Pulmonary artery endothelial cell (primary cell): ENCODE measurements at regions not wholly inside any gene's neighbourhood (a gene's known extent, or its start where the extent isn't known, plus 50 kb on each side); places are given as distances from the start of the nearest gene placed in this dataset.

Experiments used
- DNase-seq: peaks from one replicate; pipeline ENCODE4 v3.0.0-alpha.2; 2011; ENCODE audit warnings: low read depth, low spot score

DNA sequence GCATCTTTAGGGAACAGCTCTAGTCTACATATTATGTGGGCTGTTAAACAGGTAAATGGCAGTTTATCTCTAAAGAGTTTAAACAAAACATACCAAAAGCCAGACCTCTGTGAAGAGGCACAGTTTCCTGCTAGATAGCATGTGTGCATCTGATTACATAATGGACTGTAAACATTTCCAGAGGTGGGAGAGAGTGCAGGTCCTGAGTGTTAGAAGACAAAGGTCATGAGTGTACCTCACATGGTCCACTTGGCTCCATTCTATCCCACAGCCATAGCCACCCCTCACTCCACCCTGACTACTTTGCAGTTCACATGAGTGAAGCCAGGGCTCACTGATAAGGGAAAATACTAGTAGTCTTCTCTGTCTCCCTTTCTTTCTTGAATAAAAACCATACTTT is 233.4 kb downstream of the MTX2 start:
- no peak for DNase-seq

DNA sequence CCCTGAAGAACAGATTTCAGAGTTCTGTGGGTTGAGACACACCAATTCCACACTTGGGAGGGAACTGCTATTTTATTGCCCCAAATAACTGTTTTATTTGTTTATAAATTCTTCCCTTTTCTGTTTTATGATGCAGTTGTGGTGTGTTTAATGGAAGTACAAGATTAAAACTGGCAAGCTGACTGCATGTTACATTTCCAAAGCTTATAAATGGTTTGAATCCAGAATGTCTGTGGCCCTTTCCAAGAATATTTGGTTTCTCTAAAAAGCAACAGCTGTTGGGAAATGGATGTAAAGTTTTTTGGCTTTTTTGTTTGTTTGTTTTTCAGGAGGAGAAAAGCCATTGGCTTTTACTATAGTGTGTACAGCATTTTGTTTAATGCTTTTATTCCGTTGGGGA is 234.5 kb downstream of the MTX2 start:
- no peak for DNase-seq

DNA sequence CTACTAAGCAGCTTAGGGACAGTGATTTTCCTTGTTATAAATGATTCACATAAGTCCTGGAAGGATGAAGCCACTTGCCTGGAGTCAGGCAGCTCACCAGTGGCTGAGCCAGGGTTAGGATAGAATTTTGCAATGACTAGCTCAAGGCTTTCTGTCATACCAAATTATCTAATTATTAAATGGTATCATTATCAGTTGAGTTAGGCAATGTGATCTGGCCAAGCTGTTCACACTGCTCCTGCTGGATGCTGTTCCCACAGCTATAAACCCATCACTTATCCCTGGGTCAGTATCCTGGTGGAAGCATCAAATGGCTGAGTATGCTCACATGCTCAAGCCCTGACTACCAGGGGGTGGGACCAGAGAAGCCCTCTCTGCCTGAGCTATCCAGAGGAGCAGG is 235.2 kb downstream of the MTX2 start:
- DNase-seq = no peak

DNA sequence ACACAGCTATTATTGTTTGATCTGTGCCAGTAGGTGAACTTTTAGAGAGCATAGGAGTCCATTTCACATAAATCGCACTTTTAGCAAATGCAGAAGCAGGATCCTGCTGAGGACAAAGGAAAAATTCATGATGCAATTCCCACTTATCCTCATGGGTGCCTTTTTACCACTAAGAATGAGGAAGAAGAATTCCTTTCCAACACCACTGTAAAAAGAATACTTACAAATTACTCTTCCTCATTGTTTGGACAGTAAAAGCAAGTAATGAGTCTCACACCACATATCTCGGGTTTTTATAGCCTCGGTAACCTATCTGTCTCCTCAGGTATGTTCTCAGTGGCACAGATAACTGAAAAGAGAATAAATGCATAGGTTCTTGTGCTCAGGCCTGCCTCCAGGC is 238.5 kb downstream of the MTX2 start:
- no peak for DNase-seq

DNA sequence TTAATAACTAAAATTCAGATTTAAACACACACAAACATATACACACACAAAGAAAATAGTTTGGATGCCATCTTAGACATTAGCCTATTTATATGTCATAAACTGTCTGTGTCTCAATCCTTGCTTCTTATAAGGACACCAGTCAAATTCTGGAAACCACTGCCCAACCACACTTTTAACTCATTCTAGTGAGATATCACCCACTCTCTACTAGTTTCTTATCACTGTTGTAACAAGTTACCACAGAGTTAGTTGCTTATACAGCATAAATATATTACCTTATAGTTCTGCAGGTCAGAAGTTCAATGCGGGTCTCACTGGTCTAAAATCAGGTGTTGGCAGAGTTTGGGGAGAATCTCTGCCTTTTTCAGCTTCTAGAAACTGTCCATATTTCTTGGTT is 239.1 kb downstream of the MTX2 start:
- no peak for DNase-seq

DNA sequence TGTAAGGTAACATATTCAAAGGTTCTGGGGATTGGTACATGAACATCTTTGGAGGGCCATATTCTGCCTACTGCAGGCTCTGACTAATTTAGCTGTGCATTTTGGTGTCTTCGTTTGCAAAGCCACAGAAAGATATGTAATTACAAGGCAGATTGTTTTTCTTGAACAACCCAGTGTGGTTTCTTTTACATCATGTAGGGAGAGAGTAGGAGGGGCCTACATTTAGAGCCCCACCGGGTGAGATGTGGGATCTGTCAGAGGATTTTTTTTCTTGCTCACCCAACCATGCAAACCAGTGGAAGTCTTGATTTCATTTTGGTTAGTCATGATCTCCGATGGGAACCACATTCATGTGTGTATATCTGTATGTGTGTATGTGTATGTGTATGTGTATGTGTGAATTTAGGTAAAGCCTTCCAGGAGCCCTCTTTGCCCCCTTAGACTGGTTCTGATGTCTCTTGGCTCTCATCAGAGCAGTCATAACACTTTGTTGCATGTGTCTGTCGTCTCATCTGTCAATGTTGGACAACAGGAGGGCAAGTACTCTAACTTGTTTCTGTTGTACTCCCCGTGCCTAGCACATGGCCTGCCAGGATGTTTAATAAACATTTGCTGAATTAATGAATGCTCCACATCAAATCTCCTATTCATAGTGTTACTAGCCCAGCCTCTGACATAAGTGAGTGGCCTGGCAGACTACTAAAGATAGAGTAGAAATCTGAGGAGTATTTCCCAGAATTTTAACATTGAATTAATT is 239.9 kb downstream of the MTX2 start:
- DNase-seq = no peak

DNA sequence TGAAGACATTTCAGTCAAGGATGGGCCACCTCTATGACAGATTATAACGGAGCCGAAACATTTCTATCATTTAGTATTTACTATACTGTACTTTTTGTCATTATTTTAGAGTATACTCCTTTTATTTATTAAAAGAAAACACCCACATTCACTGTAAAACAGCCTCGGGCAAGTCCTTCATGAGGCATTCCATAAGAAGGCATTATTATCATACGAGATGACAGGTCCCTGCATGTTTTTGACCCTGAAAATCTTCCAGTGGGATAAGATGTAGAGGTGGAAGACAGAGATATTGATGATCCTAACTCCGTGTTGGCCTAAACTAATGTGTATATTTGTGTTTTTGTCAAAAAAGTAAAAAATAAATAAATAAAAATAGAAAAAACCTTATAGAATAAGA is 245.0 kb downstream of the MTX2 start:
- no peak for DNase-seq

DNA sequence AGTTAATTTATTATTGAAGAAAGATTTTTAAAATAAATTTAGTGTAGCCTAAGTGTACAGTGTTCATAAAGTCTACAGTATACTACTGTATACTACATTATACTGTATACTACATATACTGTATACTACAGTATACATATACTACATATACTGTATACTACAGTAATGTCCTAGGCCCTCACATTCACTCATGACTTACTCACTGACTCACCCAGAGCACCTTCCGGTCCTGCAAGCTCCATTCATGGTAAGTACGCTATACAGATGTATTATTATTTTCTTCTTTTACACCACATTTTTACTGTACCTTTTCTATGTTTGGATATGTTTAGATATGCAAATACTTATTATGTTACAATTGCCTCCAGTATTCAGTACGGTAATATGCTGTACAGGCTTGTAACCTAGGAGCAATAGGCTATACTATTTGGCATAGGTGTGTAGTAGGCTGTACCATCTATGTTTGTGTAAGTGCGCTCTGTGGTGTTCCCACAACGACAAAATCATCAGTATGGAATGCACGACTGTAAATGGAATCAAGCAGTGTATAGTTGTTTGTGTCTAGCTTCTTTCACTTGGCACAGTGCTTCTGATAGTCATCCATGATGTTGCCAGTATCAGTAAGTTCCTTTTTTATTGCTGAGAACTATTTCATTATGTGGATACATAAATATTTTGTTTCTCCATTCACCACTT is 245.7 kb downstream of the MTX2 start:
- DNase-seq = no peak

DNA sequence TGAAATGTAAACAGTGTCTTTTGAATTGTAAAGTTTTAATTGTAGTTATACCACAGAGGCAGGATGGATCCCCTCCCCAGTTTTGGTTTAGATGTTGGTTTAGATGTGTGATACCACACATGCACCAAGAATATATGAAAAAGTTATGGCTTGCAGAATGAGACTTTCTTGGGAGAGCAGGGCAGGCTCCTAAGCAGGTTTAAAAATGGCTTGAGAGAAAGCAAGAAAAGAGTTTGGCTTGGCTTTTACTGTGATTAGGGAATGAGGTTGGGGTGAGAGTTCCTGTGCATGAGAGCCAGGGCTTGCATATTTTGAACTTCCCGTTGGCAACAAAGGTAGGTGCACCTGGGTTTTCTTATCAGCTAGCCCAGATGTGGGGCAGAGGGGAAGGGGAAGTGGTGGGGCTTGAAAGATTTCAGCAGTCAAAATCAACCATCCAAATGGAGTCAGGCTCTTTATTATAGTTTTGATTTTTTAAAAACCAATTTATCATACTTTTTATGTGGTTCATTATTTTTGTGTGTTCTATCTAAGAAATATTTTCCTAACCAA is 246.9 kb downstream of the MTX2 start:
- DNase-seq = no peak

DNA sequence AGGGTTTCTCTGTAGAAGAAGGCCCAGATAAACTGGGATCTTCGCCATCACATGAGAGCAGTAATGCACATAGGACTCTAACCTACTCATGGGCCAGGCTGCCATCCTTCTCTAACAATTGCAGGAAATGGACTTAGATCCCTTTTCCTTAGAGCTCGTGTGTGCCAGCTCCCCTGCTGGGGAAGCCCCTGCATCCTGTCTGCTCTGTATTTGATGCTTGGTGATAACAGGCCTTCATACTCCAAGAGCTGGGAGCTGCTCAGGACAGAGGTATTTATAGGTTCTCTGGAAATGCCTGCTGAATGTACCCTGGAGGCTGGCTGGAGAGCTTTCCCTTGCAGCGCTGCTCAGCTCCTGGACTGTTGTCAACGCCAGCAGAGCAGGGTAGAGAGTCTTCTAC is 249.6 kb downstream of the MTX2 start:
- DNase-seq = peak; percentile 93

DNA sequence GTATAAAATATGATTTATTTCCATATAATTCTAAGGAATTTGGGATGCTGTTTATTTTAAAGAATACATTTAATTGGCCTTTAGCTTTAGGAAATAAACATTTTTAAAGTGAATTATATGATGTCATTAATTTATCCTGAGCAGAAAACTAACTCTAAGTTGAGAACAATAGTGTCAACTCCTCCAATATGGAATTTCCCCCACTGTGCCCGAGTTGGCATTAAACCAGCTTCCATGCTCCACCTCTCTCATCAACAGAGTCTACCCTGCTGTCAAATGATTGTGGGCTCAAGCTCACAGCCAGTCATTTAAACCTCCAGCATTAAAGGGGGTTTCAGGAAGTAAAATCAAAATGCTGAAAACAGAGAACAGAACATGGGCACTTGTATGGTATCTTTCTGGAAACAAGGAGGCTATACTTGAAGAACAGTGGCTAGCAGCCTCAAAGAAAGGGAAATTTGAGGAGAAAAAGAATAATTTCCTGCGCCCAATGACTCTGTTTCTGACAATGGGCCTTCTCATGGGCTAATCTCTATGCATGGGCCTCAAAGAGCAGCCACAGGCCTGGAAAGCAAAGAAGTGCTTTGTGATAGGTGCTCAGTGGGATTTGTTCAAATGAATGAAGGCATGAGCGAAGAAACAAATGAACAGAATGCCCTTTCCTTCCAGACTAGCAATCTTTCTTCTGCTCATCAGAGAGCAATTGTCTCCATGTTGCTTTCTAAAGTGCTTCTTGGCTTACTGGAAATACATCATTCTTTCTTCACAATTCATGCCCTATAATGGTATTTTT is 252.8 kb downstream of the MTX2 start:
- DNase-seq = no peak

DNA sequence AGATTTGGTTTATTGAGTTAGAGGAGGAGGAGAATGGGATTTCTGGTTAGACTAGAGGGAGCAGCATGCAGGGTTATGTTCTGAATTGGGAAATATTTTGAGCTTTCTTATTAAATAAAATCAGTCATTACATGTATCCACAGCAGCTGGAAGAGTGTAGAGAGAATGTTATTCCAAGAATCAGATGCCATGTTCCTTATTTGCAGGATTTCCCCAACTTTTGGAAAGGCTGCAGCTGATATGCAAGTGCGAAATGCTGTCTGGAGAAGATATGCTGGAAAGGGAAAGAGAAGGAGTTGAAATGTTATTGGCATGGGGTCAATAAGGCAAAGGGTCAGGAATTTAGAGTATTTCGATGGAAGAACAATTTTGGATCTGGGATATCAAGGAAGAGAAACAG is 255.8 kb downstream of the MTX2 start:
- DNase-seq = no peak

DNA sequence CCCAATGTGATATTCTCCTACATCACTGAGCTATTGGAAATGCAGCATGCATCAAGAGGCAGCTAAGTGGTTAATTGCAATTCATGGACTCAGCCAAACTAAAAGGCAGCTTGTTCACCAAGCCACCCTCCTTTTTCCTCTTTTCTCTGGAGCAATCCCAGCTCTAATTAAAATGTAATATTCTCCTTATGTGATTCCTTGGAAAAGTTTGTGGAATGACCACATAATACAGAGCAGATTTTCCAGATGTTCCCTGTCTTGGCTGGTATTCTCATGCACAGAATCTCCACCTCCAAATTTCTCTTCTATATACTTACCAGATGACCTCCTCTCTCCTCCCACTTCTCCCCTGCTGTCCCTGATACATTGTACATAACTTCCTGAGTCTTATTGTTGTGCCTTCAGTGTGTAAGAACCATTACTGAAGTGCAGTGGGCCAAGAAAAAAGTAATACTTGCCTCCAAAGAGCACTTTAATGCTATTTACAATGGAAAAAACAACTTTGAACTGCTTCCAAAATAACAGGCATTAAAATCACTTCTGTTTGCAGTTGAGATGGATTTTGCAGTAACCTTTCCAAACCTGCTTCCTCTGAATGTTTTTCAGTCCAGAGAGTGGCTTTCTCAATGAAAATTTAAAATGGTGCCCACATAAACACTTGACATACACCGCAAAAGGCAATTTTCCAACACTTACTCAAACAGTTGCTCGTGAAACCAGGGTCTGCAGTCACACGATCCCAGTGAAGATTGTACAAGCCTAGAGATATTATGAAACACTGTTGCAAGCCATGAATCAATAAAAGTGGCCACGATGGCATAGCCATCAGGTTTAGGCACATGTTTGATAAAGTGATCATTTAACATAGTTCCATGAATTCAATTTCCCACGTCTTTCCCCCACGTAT is 258.0 kb downstream of the MTX2 start:
- no peak for DNase-seq

DNA sequence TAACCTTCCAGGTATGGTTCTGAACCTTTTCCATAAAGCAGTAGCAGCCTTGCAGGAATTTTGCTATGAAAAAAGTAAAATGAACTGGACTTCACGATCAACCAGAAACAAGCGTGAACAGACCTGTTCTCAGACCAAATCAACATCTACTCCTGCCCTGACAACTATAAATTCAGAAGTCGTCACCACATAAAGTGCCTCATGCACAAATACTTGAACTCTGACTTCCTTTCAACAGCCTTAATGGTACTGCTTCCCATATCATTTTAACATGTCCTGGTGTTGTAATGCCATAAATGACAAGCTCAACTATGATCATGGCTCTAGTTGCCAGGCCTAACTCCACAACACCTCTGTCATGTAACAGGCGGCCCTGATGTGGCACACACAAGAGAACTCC is 262.4 kb downstream of the MTX2 start:
- no peak for DNase-seq

DNA sequence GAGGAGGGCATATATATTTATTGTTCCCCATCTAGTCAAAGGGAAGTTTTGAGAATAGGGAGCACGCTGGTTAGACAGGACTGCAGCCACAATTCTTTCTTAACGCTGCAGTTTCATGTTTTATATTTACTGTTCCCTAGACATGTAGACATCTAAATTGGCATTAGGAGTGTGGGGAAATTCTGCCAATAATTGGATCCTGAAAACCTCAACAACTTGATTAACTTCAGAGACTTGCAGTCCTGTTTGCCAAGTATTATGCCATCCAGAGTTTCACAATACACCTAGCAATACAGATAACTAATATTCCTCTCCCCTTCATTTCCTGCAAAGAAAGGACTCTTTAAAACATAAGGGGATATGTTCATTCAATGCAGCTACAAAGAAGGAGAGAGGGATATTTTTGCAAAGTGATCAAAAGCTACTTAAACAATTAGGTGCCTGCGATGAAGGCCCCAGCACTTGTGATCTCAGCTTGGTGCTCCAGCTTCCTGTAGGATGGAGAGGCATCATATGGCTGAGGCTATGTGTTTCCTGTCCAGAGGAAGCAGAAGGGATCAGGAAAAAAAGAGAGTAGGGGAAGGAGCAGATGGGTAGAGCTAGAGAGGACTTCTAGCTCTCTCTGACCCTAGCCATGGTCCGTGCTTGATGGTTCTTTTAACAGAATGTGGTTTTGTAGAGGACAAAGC is 264.4 kb downstream of the MTX2 start:
- DNase-seq = no peak

DNA sequence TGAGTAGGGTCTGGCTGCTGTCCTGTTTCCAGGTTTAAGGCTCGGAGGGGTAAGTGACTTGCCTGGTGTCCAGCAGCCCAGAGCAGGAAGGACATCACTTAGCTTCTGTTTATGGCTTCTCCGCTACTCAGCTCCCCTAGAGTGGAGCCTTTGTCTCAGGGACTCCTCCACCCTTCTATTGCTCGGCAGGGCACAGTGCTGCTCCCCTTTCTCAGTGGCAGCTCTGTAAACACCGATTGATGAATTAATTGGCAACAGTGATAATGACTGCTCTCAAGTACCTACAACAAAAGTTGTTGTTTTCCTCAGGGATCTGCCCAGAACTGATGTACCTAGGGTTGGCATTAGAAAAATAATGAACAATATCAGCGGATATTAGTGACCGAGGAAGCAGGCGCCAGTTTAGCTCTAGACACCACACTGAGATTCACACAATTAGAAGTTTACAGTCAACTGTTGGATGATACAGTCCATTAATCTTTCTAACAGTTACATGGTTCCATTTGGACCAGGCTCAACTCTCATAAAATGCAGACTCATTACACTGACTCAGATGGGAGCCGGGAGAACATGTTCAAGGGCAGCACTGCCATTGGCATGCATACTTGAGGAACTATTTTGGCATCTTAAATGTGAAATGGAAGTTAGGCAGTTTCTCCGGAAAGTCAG is 265.7 kb downstream of the MTX2 start:
- no peak for DNase-seq

DNA sequence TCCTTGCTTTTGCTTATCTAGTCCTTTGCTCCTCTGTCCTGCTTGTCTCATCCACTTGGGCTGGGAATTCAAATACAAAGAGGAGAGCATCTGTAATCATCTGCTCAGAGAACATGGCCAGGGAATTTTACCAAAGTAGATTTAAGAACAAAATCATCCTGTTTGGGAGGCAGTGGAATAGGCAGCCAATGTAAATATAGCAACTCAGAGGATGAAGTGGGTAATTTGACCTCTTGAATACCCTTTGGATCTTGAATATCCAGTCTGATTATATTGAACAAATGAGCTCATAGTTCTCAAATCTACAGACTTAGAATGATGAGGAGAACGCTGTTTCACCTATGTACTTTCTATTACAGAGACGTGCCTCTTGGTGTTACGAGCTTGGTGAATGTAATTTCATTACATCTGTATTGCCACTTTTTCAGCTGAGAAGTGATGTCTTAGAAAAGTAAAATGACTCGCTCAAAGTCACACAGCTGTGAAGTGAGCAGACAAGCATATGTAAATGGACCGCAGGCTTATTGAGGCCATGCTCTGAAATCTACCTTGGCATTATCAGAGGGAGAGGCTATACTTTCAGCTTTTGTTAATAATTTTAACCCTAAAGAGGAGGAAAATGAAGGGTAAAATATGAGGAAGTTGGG is 266.3 kb downstream of the MTX2 start:
- no peak for DNase-seq

DNA sequence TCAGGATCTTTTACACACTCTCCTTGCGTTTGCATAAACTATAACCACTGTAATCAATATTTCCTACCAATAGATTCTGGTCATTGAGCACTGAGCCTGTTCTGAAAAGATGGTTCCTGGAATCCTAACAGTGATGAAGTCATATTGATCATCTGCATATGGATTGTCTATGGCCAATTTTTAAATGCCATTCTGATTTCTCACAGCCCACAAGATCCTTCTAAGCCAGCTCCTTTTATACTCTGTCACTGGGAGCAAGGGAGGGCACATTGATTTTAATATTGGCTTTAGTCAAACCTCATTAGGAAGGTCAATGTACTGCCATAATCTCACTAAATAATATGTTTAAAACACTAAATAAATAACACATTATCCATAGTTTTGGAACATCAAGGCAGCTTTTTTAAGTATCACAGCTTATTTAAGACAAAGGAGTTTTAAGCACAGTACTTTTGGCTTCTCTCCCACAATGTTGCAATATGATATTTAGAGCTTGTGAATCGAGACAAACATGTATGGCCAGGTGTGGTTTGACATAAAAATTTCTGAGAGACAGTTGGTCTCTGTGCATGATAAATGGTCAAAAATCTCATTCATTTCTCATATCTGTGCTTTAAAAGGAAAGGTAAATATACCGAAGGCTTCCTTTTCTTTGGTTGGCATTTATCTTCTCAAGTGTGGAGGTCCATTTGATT is 267.3 kb downstream of the MTX2 start:
- DNase-seq = no peak

DNA sequence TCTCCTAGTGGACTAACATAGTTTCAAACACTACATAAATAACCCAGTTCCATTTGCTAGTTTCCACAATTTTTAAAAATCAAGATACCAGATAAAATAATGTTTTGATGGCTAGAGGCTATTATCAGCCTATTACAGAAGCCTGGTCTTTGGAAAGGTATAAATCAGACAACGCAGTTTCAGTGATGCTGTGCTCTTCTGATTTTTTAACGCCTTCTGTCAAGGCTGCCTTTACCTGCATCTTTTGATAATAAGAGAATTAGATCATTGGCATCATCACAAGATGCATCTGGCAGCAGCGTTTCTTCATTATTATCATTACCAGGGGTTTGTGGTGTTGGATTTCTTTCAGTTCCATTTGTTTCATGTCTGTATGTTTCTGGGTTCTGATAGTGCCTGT is 268.7 kb downstream of the MTX2 start:
- no peak for DNase-seq
